HepG2 (cell line): ENCODE measurements at regions not wholly inside any gene's neighbourhood (a gene's known extent, or its start where the extent isn't known, plus 50 kb on each side); places are given as distances from the start of the nearest gene placed in this dataset.

ENCODE experiments used
- ATAC-seq: fragments of 200-7000 bp; cut with Tn5 transposase; 3 replicates; pipeline ENCODE4 v1.9.1; 2020; ENCODE audit warnings: mild to moderate bottlenecking, moderate library complexity
- BruUV-seq: library from RNA; stranded (reverse); fragments of 400-500 nt; replicated peaks from 2 replicates; lab custom pipeline; 2021; lab: Mats Ljungman, UMichigan
- CTCF ChIA-PET: fragments of 300-600 bp; formaldehyde crosslinking; extraction: SDS; loops from one replicate; lab custom pipeline; 2021; ENCODE audit warnings: low total read pairs, inconsistent platforms, low intra/inter-chr PET ratio; lab: Yijun Ruan, JAX
- POLR2A ChIA-PET: fragments of 350-600 bp; sonication (Branson Sonifier 250); formaldehyde crosslinking; loops from one replicate; lab custom pipeline; 2020; ENCODE audit warnings: antibody characterized with exemption, inconsistent platforms; lab: Yijun Ruan, JAX
- DNase-seq: peaks from one replicate; pipeline ENCODE4 v3.0.0-alpha.2; 2015; ENCODE audit warnings: low spot score
- FAIRE-seq: peaks from 3 replicates; lab custom pipeline; 2011; peaks lifted over from hg19 to GRCh38; lab: Jason Lieb, UNC
- H2AFZ ChIP-seq: one replicate; pipeline ENCODE4 v1.6.1; 2011; ENCODE audit warnings: low read length, inconsistent platforms
- H3K27ac ChIP-seq: fragments of 300-600 bp; 3 replicates; pipeline ENCODE4 v1.8.0; 2011; ENCODE audit warnings: mixed run types, mild to moderate bottlenecking, mixed read lengths, low read length, inconsistent platforms; ENCODE audit not compliant: insufficient read depth; ENCODE audit errors: extremely low read length
- H3K27me3 ChIP-seq, 2 experiments: fragments of 200-600 bp in 1 of 2; 2 replicates in 1 of 2; 3 replicates in 1 of 2; pipeline versions ENCODE4 v1.6.0 to v1.8.0; 2011; ENCODE audit warnings: low read length in 2 of 2, mild to moderate bottlenecking in 2 of 2, moderate library complexity in 2 of 2, inconsistent platforms in 1 of 2; ENCODE audit not compliant: insufficient read depth in 2 of 2, control insufficient read depth in 1 of 2
- H3K36me3 ChIP-seq, 2 experiments: fragments of 200-600 bp in 1 of 2; replicated peaks in 1 of 2; 2 replicates in 1 of 2; 3 replicates in 1 of 2; pipeline versions ENCODE4 v1.5.1 to v1.8.0; 2011; ENCODE audit warnings: low read length in 2 of 2, inconsistent platforms in 1 of 2; ENCODE audit not compliant: insufficient read depth in 2 of 2, control insufficient read depth in 1 of 2
- H3K4me1 ChIP-seq: 2 replicates; pipeline ENCODE4 v1.5.1; 2012; ENCODE audit warnings: low read length, inconsistent platforms; ENCODE audit not compliant: insufficient read depth
- H3K4me2 ChIP-seq: 2 replicates; pipeline ENCODE4 v1.6.0; 2011; ENCODE audit warnings: low read depth, low read length, inconsistent platforms
- H3K4me3 ChIP-seq, 3 experiments: fragments of 200-600 bp in 1 of 3; sonication (generic), shearing (Covaris generic) in 1 of 3; replicated peaks in 1 of 3; 2 replicates each; pipeline ENCODE4 v1.5.1; 2011 to 2016; ENCODE audit warnings: low read length in 3 of 3, inconsistent platforms in 2 of 3, low read depth in 2 of 3, mild to moderate bottlenecking in 2 of 3, control low read depth in 1 of 3, mixed read lengths in 1 of 3; ENCODE audit not compliant: insufficient read depth in 1 of 3
- H3K79me2 ChIP-seq: one replicate; pipeline ENCODE4 v1.6.1; 2011; ENCODE audit warnings: low read length, inconsistent platforms; ENCODE audit not compliant: insufficient read depth
- H3K9ac ChIP-seq: 2 replicates; pipeline ENCODE4 v1.6.0; 2011; ENCODE audit warnings: mild to moderate bottlenecking, low read depth, low read length, inconsistent platforms; ENCODE audit not compliant: insufficient read depth
- H3K9me3 ChIP-seq: 2 replicates; pipeline ENCODE4 v1.5.1; 2012; ENCODE audit warnings: mild to moderate bottlenecking, low read length
- H4K20me1 ChIP-seq: 2 replicates; pipeline ENCODE4 v1.6.0; 2011; ENCODE audit warnings: inconsistent platforms, mild to moderate bottlenecking, low read length, moderate library complexity; ENCODE audit not compliant: insufficient read depth
- HHEX ChIP-seq: IDR thresholded peaks from 2 replicates; pipeline ENCODE4 v1.6.1; 2016; ENCODE audit warnings: control low read depth
- KDM2A ChIP-seq: sonication (generic); formaldehyde crosslinking; IDR thresholded peaks from 2 replicates; pipeline ENCODE4 v1.4.0; 2020; ENCODE audit warnings: low read depth, missing genetic modification reagents, borderline replicate concordance
- KDM5B ChIP-seq: sonication (generic); formaldehyde crosslinking; IDR thresholded peaks from 2 replicates; pipeline ENCODE4 v1.4.0; 2020; ENCODE audit warnings: missing genetic modification reagents, mild to moderate bottlenecking, borderline replicate concordance
- MED8 ChIP-seq: sonication (generic); formaldehyde crosslinking; IDR thresholded peaks from 2 replicates; pipeline ENCODE4 v1.8.1; 2023; ENCODE audit warnings: mild to moderate bottlenecking, missing genetic modification reagents; ENCODE audit not compliant: insufficient replicate concordance
- MZF1 ChIP-seq: sonication (generic); formaldehyde crosslinking; IDR thresholded peaks from 2 replicates; pipeline ENCODE4 v1.8.1; 2023; ENCODE audit warnings: mild to moderate bottlenecking, missing genetic modification reagents, borderline replicate concordance
- SMC3 ChIP-seq: IDR thresholded peaks from 2 replicates; pipeline ENCODE4 v1.6.1; 2011; ENCODE audit warnings: low read length, improper control_type of control experiment
- U2AF1 ChIP-seq: fragments of 200-400 bp; formaldehyde crosslinking; optimal IDR thresholded peaks from 2 replicates; pipeline ENCODE3; 2017; ENCODE audit warnings: mild to moderate bottlenecking, low read depth, low read length
- ZBTB34 ChIP-seq: sonication (generic); formaldehyde crosslinking; IDR thresholded peaks from 2 replicates; pipeline ENCODE4 v1.8.0; 2022; ENCODE audit warnings: mild to moderate bottlenecking, missing genetic modification reagents
- ZFYVE20 ChIP-seq: sonication (generic); formaldehyde crosslinking; IDR thresholded peaks from 2 replicates; pipeline ENCODE4 v1.8.0; 2023; ENCODE audit warnings: low read depth, mild to moderate bottlenecking, moderate library complexity, missing genetic modification reagents, borderline replicate concordance
- ZNF788 ChIP-seq: sonication (generic); formaldehyde crosslinking; IDR thresholded peaks from 2 replicates; pipeline ENCODE4 v1.5.0; 2020; ENCODE audit warnings: mild to moderate bottlenecking, missing genetic modification reagents, borderline replicate concordance
- ZNF790 ChIP-seq: sonication (generic); formaldehyde crosslinking; IDR thresholded peaks from 2 replicates; pipeline ENCODE4 v1.8.0; 2022; ENCODE audit warnings: missing genetic modification reagents, mild to moderate bottlenecking, borderline replicate concordance
- WGBS: methylation state at CpG from one replicate; pipeline ENCODE4 v1.1.6; 2017; ENCODE audit warnings: low lambda C conversion rate; 5-methylcytosine and 5-hydroxymethylcytosine counted together
- in situ Hi-C: cut with HindIII; loops from 2 replicates; pipeline ENCODE4 v1.10.0; 2017; ENCODE audit warnings: low pct_unique_long_range_greater_than_20kb; ENCODE audit not compliant: extremely low pct_ligation_motif_present
- intact Hi-C: fragments of 100-400 bp; cut with micrococcal nuclease; formaldehyde crosslinking; loops from one replicate; pipeline ENCODE4 v1.10.0; 2022; ENCODE audit not compliant: unreplicated experiment
- TF ChIP-seq, protein P1 (sequence below): sonication (generic); formaldehyde crosslinking; IDR thresholded peaks from 2 replicates; pipeline ENCODE4 v1.8.1; 2023; ENCODE audit warnings: mild to moderate bottlenecking, missing genetic modification reagents
- TF ChIP-seq, protein P2 (sequence below): IDR thresholded peaks from 2 replicates; pipeline ENCODE4 v1.6.1; 2016; ENCODE audit warnings: mild to moderate bottlenecking

DNA sequence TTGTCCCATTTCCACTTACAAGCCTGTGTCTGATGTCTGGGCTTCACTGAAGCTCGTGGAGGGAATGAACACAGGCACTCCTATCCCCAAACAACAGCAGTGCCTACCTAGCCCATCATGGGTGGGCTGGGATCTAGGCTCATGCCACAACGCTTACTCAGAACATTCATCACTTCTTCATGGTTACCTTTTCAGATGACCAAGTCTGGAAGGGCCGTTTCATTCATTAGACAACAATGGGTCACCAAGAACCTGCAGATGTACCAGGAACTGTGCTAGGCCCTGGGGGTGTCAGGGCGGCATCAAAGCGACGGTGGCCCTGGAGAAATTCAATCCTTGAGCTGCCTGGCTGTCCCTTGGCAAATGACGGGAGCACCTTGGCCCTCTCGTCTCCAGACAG is 64.9 kb upstream of the FZD10 start:
- Histone ChIP-seq H2AFZ (no peak overlapping the region), H3K4me2 (no peak overlapping the region), H3K9me3 (no peaks in the 10 kb centered on the region), H3K27me3 (peaks cover 2 to 28% of the 10 kb centered on the region in 2 experiments; a peak in 3 of 5 replicates), H3K36me3 (no peaks in the 10 kb centered on the region), H3K4me1 (no peaks in the 10 kb centered on the region), H3K79me2 (no peaks in the 10 kb centered on the region), H3K27ac (no peak overlapping the region), H3K4me3 (no peak overlapping the region), H4K20me1 (no peaks in the 10 kb centered on the region), H3K9ac (no peak overlapping the region)
- WGBS, result 5% methylated on average over 4 of the region's 8 CpGs
- intact Hi-C loops, result no loop called here
- TF ChIP-seq ZFYVE20, result no peak
- TF ChIP-seq ZNF790 (CRISPR knock-in tag), result no peak
- no peak for TF ChIP-seq ZBTB34
- TF ChIP-seq, protein P1, sequence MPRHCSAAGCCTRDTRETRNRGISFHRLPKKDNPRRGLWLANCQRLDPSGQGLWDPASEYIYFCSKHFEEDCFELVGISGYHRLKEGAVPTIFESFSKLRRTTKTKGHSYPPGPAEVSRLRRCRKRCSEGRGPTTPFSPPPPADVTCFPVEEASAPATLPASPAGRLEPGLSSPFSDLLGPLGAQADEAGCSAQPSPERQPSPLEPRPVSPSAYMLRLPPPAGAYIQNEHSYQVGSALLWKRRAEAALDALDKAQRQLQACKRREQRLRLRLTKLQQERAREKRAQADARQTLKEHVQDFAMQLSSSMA (CRISPR knock-in tag), result no peak
- TF ChIP-seq U2AF1, result no peak
- TF ChIP-seq KDM2A (CRISPR knock-in tag), result no peak
- no peak for TF ChIP-seq MZF1
- TF ChIP-seq, protein P2, sequence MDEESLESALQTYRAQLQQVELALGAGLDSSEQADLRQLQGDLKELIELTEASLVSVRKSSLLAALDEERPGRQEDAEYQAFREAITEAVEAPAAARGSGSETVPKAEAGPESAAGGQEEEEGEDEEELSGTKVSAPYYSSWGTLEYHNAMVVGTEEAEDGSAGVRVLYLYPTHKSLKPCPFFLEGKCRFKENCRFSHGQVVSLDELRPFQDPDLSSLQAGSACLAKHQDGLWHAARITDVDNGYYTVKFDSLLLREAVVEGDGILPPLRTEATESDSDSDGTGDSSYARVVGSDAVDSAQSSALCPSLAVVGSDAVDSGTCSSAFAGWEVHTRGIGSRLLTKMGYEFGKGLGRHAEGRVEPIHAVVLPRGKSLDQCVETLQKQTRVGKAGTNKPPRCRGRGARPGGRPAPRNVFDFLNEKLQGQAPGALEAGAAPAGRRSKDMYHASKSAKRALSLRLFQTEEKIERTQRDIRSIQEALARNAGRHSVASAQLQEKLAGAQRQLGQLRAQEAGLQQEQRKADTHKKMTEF (CRISPR knock-in tag), result no peak
- no peak for TF ChIP-seq KDM5B (CRISPR knock-in tag)
- TF ChIP-seq SMC3, result no peak
- no peak for TF ChIP-seq HHEX (CRISPR knock-in tag)
- no peak for TF ChIP-seq ZNF788 (CRISPR knock-in tag)
- TF ChIP-seq MED8 (CRISPR knock-in tag), result no peak
- ChIA-PET CTCF (no interaction called here), POLR2A (no interaction called here)
- ATAC-seq (no peak), FAIRE-seq (no peak), DNase-seq (no peak)
- BruUV-seq, result no TSS peak
- in situ Hi-C loops, result no loop called here
